ENCODE measurements at regions not wholly inside any gene's neighbourhood (a gene's known extent, or its start where the extent isn't known, plus 50 kb on each side); places are given as distances from the start of the nearest gene placed in this dataset.

- TF ChIP-seq CTCF (IDR thresholded peaks at IDR 0.05) (no peak), POLR2AphosphoS5 (IDR thresholded peaks at IDR 0.05) (no peak), POLR2A (IDR thresholded peaks at IDR 0.05; ENCODE audit: low read depth) (no peak), EP300 (IDR thresholded peaks at IDR 0.05) (no peak)
These were observed 118.8 kb upstream of the ANXA10 start for GRCh38 chr4:167973513-167973912.
